Peyer's patch (tissue), 4 donors: ENCODE measurements at regions not wholly inside any gene's neighbourhood (a gene's known extent, or its start where the extent isn't known, plus 50 kb on each side); places are given as distances from the start of the nearest gene placed in this dataset.

Experiments used
- DNase-seq, 3 donors: peaks; one replicate each; pipeline ENCODE4 v3.0.0-alpha.2; 2017 to 2019
- H3K27ac ChIP-seq, 4 donors: fragments of 200-600 bp; sonication (generic); one replicate each; pipeline ENCODE4 v1.5.1; 2016 to 2019
- H3K27me3 ChIP-seq, 2 donors: fragments of 200-600 bp; sonication (generic); one replicate each; pipeline ENCODE4 v1.5.1; 2019
- H3K36me3 ChIP-seq, 3 donors: fragments of 200-600 bp; sonication (generic); one replicate each; pipeline ENCODE4 v1.5.1; 2016 to 2019
- H3K4me1 ChIP-seq, 4 donors: fragments of 200-600 bp; sonication (generic); one replicate each; pipeline ENCODE4 v1.5.1; 2016 to 2019
- H3K4me3 ChIP-seq, 4 donors: fragments of 200-600 bp; sonication (generic); 1 replicate in 3 of 4; 2 replicates in 1 of 4; pipeline ENCODE4 v1.5.1; 2016 to 2019; ENCODE audit warnings: mild to moderate bottlenecking in 1 of 4
- H3K9me3 ChIP-seq, 4 donors: fragments of 200-600 bp; sonication (generic); one replicate each; pipeline ENCODE4 v1.5.1; 2016 to 2019; ENCODE audit warnings: mild to moderate bottlenecking in 1 of 4
- CTCF ChIP-seq, 6 experiments: fragments of 450-650 bp in 4 of 6; fragments of 200-600 bp in 2 of 6; sonication (generic) in 1 of 6; IDR thresholded peaks; one replicate each; pipeline ENCODE4 v1.5.1; 2017 to 2019; ENCODE audit warnings: antibody characterized with exemption in 6 of 6, mild to moderate bottlenecking in 3 of 6, moderate library complexity in 1 of 6
- POLR2A ChIP-seq, 2 donors: fragments of 450-650 bp; IDR thresholded peaks; one replicate each; pipeline ENCODE4 v1.5.1; 2017; ENCODE audit warnings: antibody characterized with exemption in 2 of 2, mild to moderate bottlenecking in 2 of 2, moderate library complexity in 2 of 2

DNA sequence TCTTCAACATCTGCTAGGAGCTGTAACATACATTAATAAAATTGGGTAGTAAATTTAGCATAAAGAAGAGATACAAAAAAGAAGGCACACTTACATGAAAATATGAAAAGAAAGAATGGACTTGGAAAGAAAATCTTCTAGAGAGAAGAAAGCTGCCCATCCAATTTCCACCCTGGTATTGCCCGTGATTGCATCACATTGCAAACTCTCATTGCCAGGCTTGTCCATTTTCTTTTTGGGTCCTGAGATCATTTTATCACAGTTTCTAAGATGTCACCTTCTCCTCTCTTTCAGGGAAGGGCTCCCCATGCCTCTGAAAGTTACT is 321.5 kb downstream of the RND3 start:
- TF ChIP-seq POLR2A (IDR thresholded peaks at IDR 0.05), result no peak
- no peak for TF ChIP-seq CTCF (IDR thresholded peaks at IDR 0.05)
- no peaks in the 10 kb centered on the region for H3K36me3 ChIP-seq
- H3K9me3 ChIP-seq, result no peaks in the 10 kb centered on the region
- no peak overlapping the region for H3K27ac ChIP-seq
- no peaks in the 10 kb centered on the region for H3K27me3 ChIP-seq
- H3K4me3 ChIP-seq, result no peak overlapping the region
- DNase-seq, result no peak
- peaks cover 0 to 11% (median 0%) of the 10 kb centered on the region in 4 donors for H3K4me1 ChIP-seq

GRCh38 chr2:150165442-150165841 is 322.0 kb downstream of the RND3 start:
- Histone ChIP-seq H3K9me3 (no peaks in the 10 kb centered on the region), H3K36me3 (no peaks in the 10 kb centered on the region), H3K27me3 (no peaks in the 10 kb centered on the region), H3K27ac (no peak overlapping the region), H3K4me3 (no peak overlapping the region), H3K4me1 (peaks cover 0 to 11% (median 0%) of the 10 kb centered on the region in 4 donors)
- DNase-seq, result no peak
- no peak for TF ChIP-seq POLR2A (IDR thresholded peaks at IDR 0.05)
- TF ChIP-seq CTCF (IDR thresholded peaks at IDR 0.05), result no peak

DNA sequence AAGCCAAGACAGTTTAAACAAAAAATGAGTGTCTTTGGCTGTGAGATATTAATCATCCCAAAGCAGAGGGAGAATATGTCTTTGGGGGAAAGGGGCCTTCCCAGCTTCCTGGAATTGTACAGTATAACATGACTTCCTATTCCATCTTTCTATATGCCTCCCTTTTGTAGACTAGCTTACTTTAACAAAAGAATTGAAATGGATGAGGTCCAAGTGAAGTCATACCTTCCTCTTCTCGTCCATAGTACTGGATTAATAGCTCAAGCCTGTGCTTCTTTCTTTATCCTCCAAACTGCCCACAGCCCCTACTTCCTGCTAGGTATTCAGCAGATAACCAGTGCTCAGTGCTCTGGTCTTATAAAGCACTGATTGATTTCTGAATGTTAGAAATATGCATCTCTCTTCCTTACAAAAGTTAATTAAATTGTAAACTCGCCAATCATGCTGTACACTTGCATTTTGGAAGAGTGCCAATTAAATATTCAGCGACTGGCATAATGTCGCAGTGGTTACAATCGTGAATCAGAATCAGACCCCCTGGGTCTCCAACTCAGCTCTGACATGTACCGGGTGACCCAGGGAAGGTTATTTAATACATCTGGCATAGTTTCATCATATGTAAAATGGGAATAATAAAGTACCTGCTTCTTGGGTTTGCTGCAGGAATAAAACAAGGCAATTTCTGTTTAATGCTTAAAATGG is 325.1 kb downstream of the RND3 start:
- H3K27me3 ChIP-seq, result no peaks in the 10 kb centered on the region
- H3K36me3 ChIP-seq, result no peaks in the 10 kb centered on the region
- H3K27ac ChIP-seq, result no peak overlapping the region
- no peak for DNase-seq
- H3K4me1 ChIP-seq, result no peaks in the 10 kb centered on the region
- H3K9me3 ChIP-seq, result no peaks in the 10 kb centered on the region
- no peak for TF ChIP-seq CTCF (IDR thresholded peaks at IDR 0.05)
- no peak overlapping the region for H3K4me3 ChIP-seq

DNA sequence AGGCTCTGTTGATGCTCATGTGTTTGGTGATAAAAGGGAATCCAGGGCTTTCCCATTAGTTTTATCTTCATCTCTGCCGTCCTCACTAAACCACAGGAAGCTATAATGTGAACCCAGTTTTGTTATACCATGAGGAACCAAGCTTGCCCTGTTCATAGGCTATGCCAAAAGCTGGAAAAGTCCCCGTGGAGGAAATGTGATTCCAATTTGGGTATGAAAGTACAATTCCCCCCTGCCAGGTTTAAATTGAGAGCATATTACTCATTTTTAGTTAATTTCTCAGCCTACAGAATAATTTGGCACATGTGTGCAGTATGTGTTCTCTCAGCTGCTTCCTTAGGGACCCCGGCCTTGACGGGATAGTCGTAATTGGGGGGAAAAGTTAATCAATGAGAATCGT is 327.4 kb downstream of the RND3 start:
- no peak for DNase-seq
- Histone ChIP-seq H3K4me1 (no peaks in the 10 kb centered on the region), H3K27ac (no peak overlapping the region), H3K27me3 (no peaks in the 10 kb centered on the region), H3K9me3 (no peaks in the 10 kb centered on the region), H3K36me3 (no peaks in the 10 kb centered on the region), H3K4me3 (no peak overlapping the region)
- no peak for TF ChIP-seq POLR2A (IDR thresholded peaks at IDR 0.05)
- TF ChIP-seq CTCF (IDR thresholded peaks at IDR 0.05), result no peak

- Histone ChIP-seq H3K36me3 (no peaks in the 10 kb centered on the region), H3K9me3 (no peaks in the 10 kb centered on the region), H3K4me3 (no peak overlapping the region), H3K27me3 (no peaks in the 10 kb centered on the region), H3K27ac (no peak overlapping the region), H3K4me1 (peaks cover 0 to 5% (median 0%) of the 10 kb centered on the region in 4 donors)
- no peak for TF ChIP-seq POLR2A (IDR thresholded peaks at IDR 0.05)
- no peak for TF ChIP-seq CTCF (IDR thresholded peaks at IDR 0.05)
- DNase-seq, result no peak
These were observed 328.2 kb downstream of the RND3 start for GRCh38 chr2:150159300-150159699.

DNA sequence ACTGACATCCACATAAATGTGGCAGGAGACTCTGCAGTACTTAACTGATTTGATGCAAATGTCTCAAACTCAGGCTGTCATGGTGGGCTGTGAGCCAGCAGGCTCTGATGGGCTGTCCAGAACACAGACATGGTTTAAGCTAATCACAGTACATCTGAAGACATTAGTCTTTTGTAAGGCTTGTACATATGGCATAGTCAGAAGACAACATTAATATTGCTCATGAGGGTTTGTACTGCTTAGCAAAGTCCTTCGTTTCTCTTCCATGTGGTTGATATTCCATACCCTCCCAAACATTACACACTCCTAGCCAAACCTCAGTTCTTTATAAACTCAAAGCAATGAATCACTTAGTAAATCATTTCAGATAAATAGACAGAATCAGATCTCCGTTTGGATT is 330.6 kb downstream of the RND3 start:
- H3K36me3 ChIP-seq, result no peaks in the 10 kb centered on the region
- no peak for TF ChIP-seq CTCF (IDR thresholded peaks at IDR 0.05)
- no peak for TF ChIP-seq POLR2A (IDR thresholded peaks at IDR 0.05)
- no peak overlapping the region for H3K27ac ChIP-seq
- H3K27me3 ChIP-seq, result no peaks in the 10 kb centered on the region
- no peaks in the 10 kb centered on the region for H3K9me3 ChIP-seq
- no peak for DNase-seq
- H3K4me3 ChIP-seq, result no peak overlapping the region
- peaks cover 0 to 10% (median 2%) of the 10 kb centered on the region in 4 donors for H3K4me1 ChIP-seq
